Cardiac septum (tissue), 1 donor: ENCODE measurements at regions not wholly inside any gene's neighbourhood (a gene's known extent, or its start where the extent isn't known, plus 50 kb on each side); places are given as distances from the start of the nearest gene placed in this dataset.

Experiments
- DNase-seq: peaks from one replicate; pipeline ENCODE4 v3.0.0-alpha.2; 2020; ENCODE audit warnings: low spot score
- intact Hi-C: fragments of 100-400 bp; cut with DNase I; formaldehyde crosslinking; loops from one replicate; pipeline ENCODE4 v1.14.0; 2022
- donor health status: DM: no; HTN: no; CAD: no.

GRCh38 chr1:182118851-182119250, 57.3 kb upstream of the ZNF648 start:
- no peak for DNase-seq
- intact Hi-C loops, result no loop called here

DNA sequence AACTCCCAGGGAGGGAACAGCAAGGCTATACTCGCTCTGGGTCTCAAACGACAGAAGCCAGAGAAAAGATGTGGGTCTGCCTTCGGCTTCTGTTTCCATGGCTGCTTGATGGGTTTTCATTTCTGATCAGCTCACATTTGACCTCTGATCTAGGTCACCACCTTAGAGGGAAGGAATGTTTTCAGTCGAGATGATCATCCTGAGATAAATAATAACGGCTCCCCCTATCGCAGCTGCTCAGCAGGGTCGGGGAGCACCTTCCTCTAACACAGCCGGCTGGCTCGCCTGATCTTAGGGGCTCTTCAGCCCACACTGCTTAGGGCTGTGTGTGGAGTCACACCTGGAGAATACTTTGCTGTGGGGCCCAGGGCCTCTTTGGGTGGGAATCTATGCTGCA, 53.1 kb upstream of the ZNF648 start:
- intact Hi-C loops, result no loop called here

DNA sequence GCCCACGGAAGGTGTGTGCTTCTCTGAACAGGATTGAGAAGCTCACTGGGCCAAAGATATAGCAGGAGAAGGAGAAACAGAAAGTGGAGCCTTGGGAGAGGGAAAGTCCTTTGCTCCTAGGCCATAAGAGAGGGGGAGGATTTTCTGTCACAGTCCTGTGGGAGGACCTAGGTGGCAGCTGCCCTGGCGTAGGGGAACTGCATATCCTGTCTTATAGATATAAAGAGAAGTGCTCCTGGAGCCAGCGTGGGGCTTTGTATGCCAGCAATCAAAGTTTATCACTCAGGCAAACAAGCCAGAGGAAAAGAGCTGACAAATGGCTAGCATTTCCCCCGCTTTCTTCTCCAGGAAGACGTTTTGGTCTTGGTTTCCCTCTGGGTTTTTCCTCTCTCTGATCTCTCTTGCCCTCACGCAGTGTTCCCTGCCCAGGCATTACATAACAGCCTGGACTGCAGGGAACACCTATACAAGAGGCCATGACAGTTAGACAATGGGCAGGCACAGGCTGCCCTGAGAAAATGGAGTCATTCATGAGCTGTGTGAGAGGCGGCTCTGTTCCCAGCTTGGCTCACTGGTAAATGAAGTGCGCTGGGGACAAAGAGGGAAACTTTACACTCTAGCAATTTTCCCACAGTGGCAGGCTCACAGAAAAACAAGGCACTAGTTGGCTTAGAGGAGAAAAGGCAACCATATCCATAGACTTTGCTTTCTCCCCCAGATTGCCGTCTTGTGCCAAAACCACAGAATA, 52.5 kb upstream of the ZNF648 start:
- no peak for DNase-seq
- intact Hi-C loops, result no loop called here

More for the DNA sequence above, 53.1 kb upstream of the ZNF648 start:
- DNase-seq, result no peak

DNA sequence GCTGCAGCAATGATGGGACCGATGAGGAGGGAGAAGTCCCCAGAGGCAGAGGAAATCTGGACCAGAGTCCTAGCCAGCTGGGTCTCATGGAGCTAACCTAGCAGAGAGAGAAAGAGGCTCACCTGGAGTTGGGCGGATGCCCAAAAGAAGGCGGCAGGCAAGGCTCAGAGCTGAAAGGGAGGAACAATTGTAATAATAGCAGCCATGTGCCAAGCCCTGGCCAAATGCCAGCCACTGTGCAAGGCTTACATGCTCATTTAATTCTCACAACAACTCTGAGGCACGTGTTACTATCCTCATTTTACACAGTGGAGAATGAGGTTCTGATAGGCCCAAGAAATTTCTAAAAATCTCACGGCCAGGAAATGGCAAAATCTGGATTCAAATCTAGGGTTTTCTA, 50.0 kb upstream of the ZNF648 start:
- intact Hi-C loops, result no loop called here
- no peak for DNase-seq
